Natural killer cell (primary cell): ENCODE measurements at regions not wholly inside any gene's neighbourhood (a gene's known extent, or its start where the extent isn't known, plus 50 kb on each side); places are given as distances from the start of the nearest gene placed in this dataset.
"Not testable (repeated sequence)": the region's sequence is repeated elsewhere in the genome, so short reads cannot be mapped to it uniquely, and the experiment has no call there.

Experiments used
- ATAC-seq, 3 donors: fragments of 150-1000 bp in 2 of 3; fragments of 200-7000 bp in 1 of 3; cut with Tn5 transposase; 1 replicate in 1 of 3; 2 replicates in 2 of 3; pipeline ENCODE4 v1.10.0; 2021; ENCODE audit warnings: mild to moderate bottlenecking in 2 of 3, moderate library complexity in 2 of 3
- DNase-seq, 2 donors: peaks; one replicate each; pipeline versions ENCODE4 v3.0.0 to v3.0.0-alpha.2; 2013 to 2021; ENCODE audit warnings: mixed read lengths in 1 of 2
- H3K27ac ChIP-seq: one replicate; pipeline ENCODE4 v1.5.1; 2013; ENCODE audit warnings: mild to moderate bottlenecking, low read length
- H3K27me3 ChIP-seq: one replicate; pipeline ENCODE4 v1.6.1; 2013; ENCODE audit warnings: low read length; ENCODE audit not compliant: control insufficient read depth, insufficient read depth
- H3K36me3 ChIP-seq: one replicate; pipeline ENCODE4 v1.6.1; 2013; ENCODE audit warnings: low read length; ENCODE audit not compliant: control insufficient read depth, insufficient read depth
- H3K4me1 ChIP-seq: one replicate; pipeline ENCODE4 v1.6.1; 2013; ENCODE audit warnings: low read length; ENCODE audit not compliant: control insufficient read depth, insufficient read depth
- H3K4me3 ChIP-seq: one replicate; pipeline ENCODE4 v1.5.1; 2013; ENCODE audit warnings: low read length
- H3K9me3 ChIP-seq: one replicate; pipeline ENCODE4 v1.6.1; 2013; ENCODE audit warnings: low read length; ENCODE audit not compliant: control insufficient read depth, insufficient read depth
- H3K27ac Mint-ChIP-seq, 2 donors: one replicate each; pipeline ENCODE4 v1.8.0; 2022; ENCODE audit warnings: mild to moderate bottlenecking in 2 of 2, mixed read lengths in 2 of 2, moderate library complexity in 1 of 2
- H3K27me3 Mint-ChIP-seq, 2 donors: one replicate each; pipeline ENCODE4 v1.8.0; 2022; ENCODE audit warnings: low read depth in 2 of 2, mixed read lengths in 2 of 2
- H3K36me3 Mint-ChIP-seq: one replicate; pipeline ENCODE4 v1.8.0; 2022; ENCODE audit warnings: mixed read lengths
- H3K4me1 Mint-ChIP-seq, 2 donors: one replicate each; pipeline ENCODE4 v1.8.0; 2022; ENCODE audit warnings: mixed read lengths in 2 of 2
- H3K4me3 Mint-ChIP-seq: one replicate; pipeline ENCODE4 v1.8.0; 2022; ENCODE audit warnings: mild to moderate bottlenecking, moderate library complexity, mixed read lengths
- H3K9me3 Mint-ChIP-seq, 2 donors: one replicate each; pipeline ENCODE4 v1.8.0; 2022; ENCODE audit warnings: mixed read lengths in 2 of 2
- WGBS: methylation state at CpG from one replicate; pipeline ENCODE4 v1.1.7; 2013; ENCODE audit warnings: missing lambda C conversion rate; ENCODE audit not compliant: insufficient coverage; 5-methylcytosine and 5-hydroxymethylcytosine counted together
- intact Hi-C: fragments of 100-400 bp; cut with micrococcal nuclease; formaldehyde crosslinking; loops from one replicate; pipeline ENCODE4 v1.14.2; 2022
- TF ChIP-seq, protein P1 (sequence below): fragments of 200-600 bp; IDR thresholded peaks from one replicate; pipeline ENCODE4 v1.8.0; 2022; ENCODE audit warnings: antibody characterized with exemption

DNA sequence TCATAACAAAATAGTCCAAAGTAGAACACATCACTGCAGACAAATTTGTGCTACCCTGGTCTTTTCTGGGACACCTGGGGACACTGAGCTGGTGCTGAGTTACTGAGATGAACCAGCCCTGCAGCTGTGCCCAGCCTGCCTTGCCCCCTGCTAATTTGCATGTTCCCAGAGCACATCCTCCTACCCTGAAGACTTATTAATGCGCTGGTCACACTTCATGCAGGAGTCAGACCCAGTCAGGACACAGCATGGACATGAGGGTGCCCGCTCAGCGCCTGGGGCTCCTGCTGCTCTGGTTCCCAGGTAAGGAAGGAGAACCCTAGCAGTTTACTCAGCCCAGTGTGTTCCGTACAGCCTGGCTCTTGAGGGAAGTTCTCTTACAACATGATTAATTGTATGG is 1518.3 kb downstream of the RPIA start:
- 73% methylated on average over 4 of the region's 4 CpGs for WGBS
- TF ChIP-seq, protein P1, sequence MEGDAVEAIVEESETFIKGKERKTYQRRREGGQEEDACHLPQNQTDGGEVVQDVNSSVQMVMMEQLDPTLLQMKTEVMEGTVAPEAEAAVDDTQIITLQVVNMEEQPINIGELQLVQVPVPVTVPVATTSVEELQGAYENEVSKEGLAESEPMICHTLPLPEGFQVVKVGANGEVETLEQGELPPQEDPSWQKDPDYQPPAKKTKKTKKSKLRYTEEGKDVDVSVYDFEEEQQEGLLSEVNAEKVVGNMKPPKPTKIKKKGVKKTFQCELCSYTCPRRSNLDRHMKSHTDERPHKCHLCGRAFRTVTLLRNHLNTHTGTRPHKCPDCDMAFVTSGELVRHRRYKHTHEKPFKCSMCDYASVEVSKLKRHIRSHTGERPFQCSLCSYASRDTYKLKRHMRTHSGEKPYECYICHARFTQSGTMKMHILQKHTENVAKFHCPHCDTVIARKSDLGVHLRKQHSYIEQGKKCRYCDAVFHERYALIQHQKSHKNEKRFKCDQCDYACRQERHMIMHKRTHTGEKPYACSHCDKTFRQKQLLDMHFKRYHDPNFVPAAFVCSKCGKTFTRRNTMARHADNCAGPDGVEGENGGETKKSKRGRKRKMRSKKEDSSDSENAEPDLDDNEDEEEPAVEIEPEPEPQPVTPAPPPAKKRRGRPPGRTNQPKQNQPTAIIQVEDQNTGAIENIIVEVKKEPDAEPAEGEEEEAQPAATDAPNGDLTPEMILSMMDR, result no peak
- Mint-ChIP-seq H3K27me3 (no peaks in the 10 kb centered on the region), H3K27ac (no peak overlapping the region), H3K36me3 (no peaks in the 10 kb centered on the region), H3K4me1 (no peaks in the 10 kb centered on the region), H3K9me3 (no peaks in the 10 kb centered on the region), H3K4me3 (no peak overlapping the region)
- Histone ChIP-seq H3K4me1 (no peaks in the 10 kb centered on the region), H3K4me3 (no peak overlapping the region), H3K27ac (no peak overlapping the region), H3K27me3 (no peaks in the 10 kb centered on the region), H3K36me3 (no peaks in the 10 kb centered on the region), H3K9me3 (no peaks in the 10 kb centered on the region)
- ATAC-seq (no peak), DNase-seq (no peak)
- intact Hi-C loops, result no loop called here

DNA sequence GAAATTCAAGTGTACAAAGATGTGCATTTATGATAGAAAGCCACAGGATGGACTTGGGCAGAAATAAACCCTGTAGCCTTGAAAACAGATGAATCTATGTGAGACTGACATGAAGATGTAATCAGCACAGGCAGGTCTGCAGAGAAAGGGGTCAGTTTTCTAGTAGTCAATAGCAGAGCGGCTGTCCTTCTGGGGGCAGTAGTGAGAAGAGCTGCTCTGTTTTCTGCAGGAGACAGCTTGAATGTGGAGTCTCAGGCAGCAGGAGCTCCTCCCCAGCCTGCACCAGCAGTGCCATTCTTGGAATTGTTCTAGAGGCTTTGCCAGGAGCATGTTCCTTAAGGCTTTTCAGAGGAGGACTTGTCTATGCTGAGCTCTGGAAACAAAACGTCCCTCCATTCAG is 1524.4 kb downstream of the RPIA start:
- H3K4me3 Mint-ChIP-seq, H3K36me3 ChIP-seq, H3K4me1 Mint-ChIP-seq, H3K36me3 Mint-ChIP-seq, DNase-seq, H3K9me3 Mint-ChIP-seq, H3K9me3 ChIP-seq, H3K27ac Mint-ChIP-seq, H3K27me3 Mint-ChIP-seq, H3K27ac ChIP-seq, ATAC-seq, H3K4me3 ChIP-seq, H3K4me1 ChIP-seq, H3K27me3 ChIP-seq, intact Hi-C loops: not testable (repeated sequence)
- WGBS, result 64% methylated on average over 2 of the region's 2 CpGs

DNA sequence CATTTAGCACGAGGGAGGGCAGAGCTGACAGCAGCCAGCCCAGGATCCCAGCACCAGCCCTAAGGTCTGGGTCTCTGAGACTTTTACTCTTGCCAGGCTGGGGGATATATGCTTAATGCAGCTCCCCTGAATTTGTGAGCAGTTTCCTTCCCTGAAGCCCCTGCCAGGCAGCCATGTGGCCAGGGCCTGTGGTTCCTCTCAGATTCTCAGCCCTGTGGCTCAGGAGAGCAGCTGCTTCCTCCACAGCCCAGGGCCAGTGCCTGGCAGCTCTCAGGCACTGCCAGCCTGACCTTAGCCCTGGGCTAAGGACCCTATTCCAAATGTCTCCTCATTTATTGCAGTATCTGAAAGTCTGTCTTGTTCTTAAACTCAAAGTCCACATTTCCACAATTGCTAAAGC is 1525.3 kb downstream of the RPIA start:
- H3K27me3 Mint-ChIP-seq, H3K36me3 Mint-ChIP-seq, H3K4me3 ChIP-seq, H3K9me3 Mint-ChIP-seq, intact Hi-C loops, DNase-seq, H3K27ac ChIP-seq, H3K9me3 ChIP-seq, H3K36me3 ChIP-seq, ATAC-seq, H3K4me3 Mint-ChIP-seq, H3K4me1 Mint-ChIP-seq, H3K4me1 ChIP-seq, H3K27ac Mint-ChIP-seq, H3K27me3 ChIP-seq: not testable (repeated sequence)
- 4% methylated on average over 1 of the region's 1 CpG for WGBS

DNA sequence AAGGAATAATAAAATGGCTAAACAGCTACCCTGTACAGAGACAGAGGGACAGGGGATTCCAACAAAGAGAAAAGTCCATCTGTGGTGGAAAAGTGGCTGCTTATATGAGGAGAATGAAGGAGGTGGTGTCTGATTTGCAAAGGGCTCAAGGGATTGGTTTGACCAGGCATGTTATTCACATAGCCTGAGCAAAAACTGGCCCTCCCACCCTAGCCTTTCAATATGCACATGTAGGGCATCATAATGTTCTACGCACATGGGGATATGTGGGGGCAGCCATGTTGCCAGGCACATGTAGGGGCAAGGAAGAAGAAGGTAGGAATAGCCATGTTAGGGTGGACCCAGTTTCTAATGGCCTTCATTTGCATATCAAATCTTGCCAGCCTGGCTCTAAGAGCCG is 1527.1 kb downstream of the RPIA start:
- H3K27ac Mint-ChIP-seq, H3K36me3 ChIP-seq, intact Hi-C loops, H3K4me3 Mint-ChIP-seq, H3K4me3 ChIP-seq, H3K4me1 ChIP-seq, H3K9me3 Mint-ChIP-seq, ATAC-seq, H3K27me3 ChIP-seq, DNase-seq, H3K4me1 Mint-ChIP-seq, H3K9me3 ChIP-seq, H3K27ac ChIP-seq, H3K27me3 Mint-ChIP-seq, H3K36me3 Mint-ChIP-seq: not testable (repeated sequence)
- WGBS, result no CpG with 5 or more reads among the region's 2 CpGs

DNA sequence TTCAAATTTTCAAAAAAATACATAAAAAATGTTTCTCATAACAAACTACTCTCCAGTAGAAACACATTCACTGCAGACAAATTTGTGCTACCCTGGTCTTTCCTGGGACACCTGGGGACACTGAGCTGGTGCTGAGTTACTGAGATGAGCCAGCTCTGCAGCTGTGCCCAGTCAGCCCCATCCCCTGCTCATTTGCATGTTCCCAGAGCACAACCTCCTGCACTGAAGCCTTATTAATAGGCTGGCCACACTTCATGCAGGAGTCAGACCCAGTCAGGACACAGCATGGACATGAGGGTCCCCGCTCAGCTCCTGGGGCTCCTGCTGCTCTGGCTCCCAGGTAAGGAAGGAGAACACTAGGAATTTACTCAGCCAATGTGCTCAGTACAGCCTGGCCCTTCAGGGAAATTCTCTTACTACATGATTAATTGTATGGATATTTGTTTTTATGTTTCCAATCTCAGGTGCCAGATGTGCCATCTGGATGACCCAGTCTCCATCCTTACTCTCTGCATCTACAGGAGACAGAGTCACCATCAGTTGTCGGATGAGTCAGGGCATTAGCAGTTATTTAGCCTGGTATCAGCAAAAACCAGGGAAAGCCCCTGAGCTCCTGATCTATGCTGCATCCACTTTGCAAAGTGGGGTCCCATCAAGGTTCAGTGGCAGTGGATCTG is 1529.3 kb downstream of the RPIA start:
- H3K4me3 ChIP-seq, intact Hi-C loops, ATAC-seq, H3K27ac ChIP-seq, H3K4me1 Mint-ChIP-seq, H3K27me3 ChIP-seq, H3K4me1 ChIP-seq, H3K36me3 Mint-ChIP-seq, H3K36me3 ChIP-seq, H3K9me3 ChIP-seq, H3K27ac Mint-ChIP-seq, H3K4me3 Mint-ChIP-seq, DNase-seq, H3K9me3 Mint-ChIP-seq, H3K27me3 Mint-ChIP-seq: not testable (repeated sequence)
- WGBS, result 84% methylated on average over 2 of the region's 2 CpGs
